HepG2 (cell line): ENCODE measurements at regions not wholly inside any gene's neighbourhood (a gene's known extent, or its start where the extent isn't known, plus 50 kb on each side); places are given as distances from the start of the nearest gene placed in this dataset.

ENCODE experiments used
- CENPT ChIP-seq: sonication (generic); formaldehyde crosslinking; IDR thresholded peaks from 2 replicates; pipeline ENCODE4 v1.8.0; 2022; ENCODE audit warnings: low read depth, mild to moderate bottlenecking, moderate library complexity, missing genetic modification reagents
- DMAP1 ChIP-seq: IDR thresholded peaks from 2 replicates; pipeline ENCODE4 v1.6.1; 2016
- GATAD1 ChIP-seq: IDR thresholded peaks from 2 replicates; pipeline ENCODE4 v1.6.1; 2016; ENCODE audit warnings: missing genetic modification reagents, missing compliant biosample characterization
- PLRG1 ChIP-seq: fragments of 450-650 bp; conservative IDR thresholded peaks from 2 replicates; pipeline ENCODE4 v1.6.1; 2016
- RARG ChIP-seq: sonication (generic); formaldehyde crosslinking; IDR thresholded peaks from 2 replicates; pipeline ENCODE4 v1.4.0; 2020; ENCODE audit warnings: low read depth, mild to moderate bottlenecking, missing genetic modification reagents
- RXRA ChIP-seq: sonication (generic); formaldehyde crosslinking; IDR thresholded peaks from 2 replicates; pipeline ENCODE4 v1.5.1; 2020; ENCODE audit warnings: missing genetic modification reagents
- SAFB2 ChIP-seq: sonication (generic); formaldehyde crosslinking; IDR thresholded peaks from 2 replicates; pipeline ENCODE4 v1.5.1; 2020; ENCODE audit warnings: missing genetic modification reagents, low read depth, mild to moderate bottlenecking, borderline replicate concordance
- SALL1 ChIP-seq: sonication (generic); formaldehyde crosslinking; IDR thresholded peaks from 2 replicates; pipeline ENCODE4 v1.8.0; 2022; ENCODE audit warnings: mild to moderate bottlenecking, missing genetic modification reagents
- TBX3 ChIP-seq: fragments of 450-650 bp; IDR thresholded peaks from 2 replicates; pipeline ENCODE4 v1.6.1; 2017; ENCODE audit warnings: antibody characterized with exemption, mild to moderate bottlenecking, inconsistent platforms, borderline replicate concordance
- THAP11 ChIP-seq: IDR thresholded peaks from 2 replicates; pipeline ENCODE4 v1.6.1; 2016; ENCODE audit warnings: missing biosample characterization, missing genetic modification reagents
- ZNF256 ChIP-seq: sonication (generic); formaldehyde crosslinking; conservative IDR thresholded peaks from 2 replicates; pipeline ENCODE4 v1.4.0; 2020; ENCODE audit warnings: missing genetic modification reagents
- ZNF430 ChIP-seq: sonication (generic); formaldehyde crosslinking; IDR thresholded peaks from 2 replicates; pipeline ENCODE4 v1.9.0; 2021; ENCODE audit warnings: mild to moderate bottlenecking, missing genetic modification reagents
- ZNF839 ChIP-seq: sonication (generic); formaldehyde crosslinking; IDR thresholded peaks from 2 replicates; pipeline ENCODE4 v1.4.0; 2020; ENCODE audit warnings: missing genetic modification reagents, mild to moderate bottlenecking, borderline replicate concordance
- TF ChIP-seq, protein P1 (sequence below): sonication (generic); formaldehyde crosslinking; IDR thresholded peaks from 2 replicates; pipeline ENCODE4 v1.4.0; 2020; ENCODE audit warnings: mild to moderate bottlenecking, missing genetic modification reagents
- TF ChIP-seq, protein P2 (sequence below): sonication (generic); formaldehyde crosslinking; IDR thresholded peaks from 2 replicates; pipeline ENCODE4 v1.4.0; 2020; ENCODE audit warnings: missing genetic modification reagents
- TF ChIP-seq, protein P3 (sequence below): sonication (generic); formaldehyde crosslinking; IDR thresholded peaks from 2 replicates; pipeline ENCODE4 v1.4.0; 2020; ENCODE audit warnings: missing genetic modification reagents, mild to moderate bottlenecking, borderline replicate concordance

DNA sequence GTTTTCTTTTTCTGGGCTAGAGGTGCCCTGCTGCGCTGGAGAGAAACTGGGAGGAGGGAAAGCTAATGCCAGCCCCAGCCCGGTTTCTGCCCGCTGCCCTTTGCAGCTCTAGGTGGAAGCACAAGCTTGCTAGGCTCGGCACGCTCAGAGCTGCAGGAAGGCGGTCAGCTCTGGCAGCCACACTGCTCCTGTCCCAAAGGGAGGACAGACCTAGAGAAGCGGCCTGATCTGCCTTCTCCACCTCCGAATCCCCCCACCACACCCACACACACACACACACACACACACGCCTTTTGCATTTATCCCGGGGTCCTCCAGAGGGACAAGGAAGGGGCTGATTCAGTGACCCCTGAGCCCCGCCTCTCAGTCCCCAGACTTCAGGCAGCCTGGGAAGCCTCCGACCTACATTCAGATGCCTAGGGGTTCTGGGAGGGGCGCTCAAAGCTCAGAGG, 418.1 kb downstream of the SOX9 start (continued):
- TF ChIP-seq, protein P1, sequence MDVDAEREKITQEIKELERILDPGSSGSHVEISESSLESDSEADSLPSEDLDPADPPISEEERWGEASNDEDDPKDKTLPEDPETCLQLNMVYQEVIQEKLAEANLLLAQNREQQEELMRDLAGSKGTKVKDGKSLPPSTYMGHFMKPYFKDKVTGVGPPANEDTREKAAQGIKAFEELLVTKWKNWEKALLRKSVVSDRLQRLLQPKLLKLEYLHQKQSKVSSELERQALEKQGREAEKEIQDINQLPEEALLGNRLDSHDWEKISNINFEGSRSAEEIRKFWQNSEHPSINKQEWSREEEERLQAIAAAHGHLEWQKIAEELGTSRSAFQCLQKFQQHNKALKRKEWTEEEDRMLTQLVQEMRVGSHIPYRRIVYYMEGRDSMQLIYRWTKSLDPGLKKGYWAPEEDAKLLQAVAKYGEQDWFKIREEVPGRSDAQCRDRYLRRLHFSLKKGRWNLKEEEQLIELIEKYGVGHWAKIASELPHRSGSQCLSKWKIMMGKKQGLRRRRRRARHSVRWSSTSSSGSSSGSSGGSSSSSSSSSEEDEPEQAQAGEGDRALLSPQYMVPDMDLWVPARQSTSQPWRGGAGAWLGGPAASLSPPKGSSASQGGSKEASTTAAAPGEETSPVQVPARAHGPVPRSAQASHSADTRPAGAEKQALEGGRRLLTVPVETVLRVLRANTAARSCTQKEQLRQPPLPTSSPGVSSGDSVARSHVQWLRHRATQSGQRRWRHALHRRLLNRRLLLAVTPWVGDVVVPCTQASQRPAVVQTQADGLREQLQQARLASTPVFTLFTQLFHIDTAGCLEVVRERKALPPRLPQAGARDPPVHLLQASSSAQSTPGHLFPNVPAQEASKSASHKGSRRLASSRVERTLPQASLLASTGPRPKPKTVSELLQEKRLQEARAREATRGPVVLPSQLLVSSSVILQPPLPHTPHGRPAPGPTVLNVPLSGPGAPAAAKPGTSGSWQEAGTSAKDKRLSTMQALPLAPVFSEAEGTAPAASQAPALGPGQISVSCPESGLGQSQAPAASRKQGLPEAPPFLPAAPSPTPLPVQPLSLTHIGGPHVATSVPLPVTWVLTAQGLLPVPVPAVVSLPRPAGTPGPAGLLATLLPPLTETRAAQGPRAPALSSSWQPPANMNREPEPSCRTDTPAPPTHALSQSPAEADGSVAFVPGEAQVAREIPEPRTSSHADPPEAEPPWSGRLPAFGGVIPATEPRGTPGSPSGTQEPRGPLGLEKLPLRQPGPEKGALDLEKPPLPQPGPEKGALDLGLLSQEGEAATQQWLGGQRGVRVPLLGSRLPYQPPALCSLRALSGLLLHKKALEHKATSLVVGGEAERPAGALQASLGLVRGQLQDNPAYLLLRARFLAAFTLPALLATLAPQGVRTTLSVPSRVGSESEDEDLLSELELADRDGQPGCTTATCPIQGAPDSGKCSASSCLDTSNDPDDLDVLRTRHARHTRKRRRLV, result 0 out of 2 replicates have a peak, but pooled peaks have one; percentile 3
- TF ChIP-seq, protein P2, sequence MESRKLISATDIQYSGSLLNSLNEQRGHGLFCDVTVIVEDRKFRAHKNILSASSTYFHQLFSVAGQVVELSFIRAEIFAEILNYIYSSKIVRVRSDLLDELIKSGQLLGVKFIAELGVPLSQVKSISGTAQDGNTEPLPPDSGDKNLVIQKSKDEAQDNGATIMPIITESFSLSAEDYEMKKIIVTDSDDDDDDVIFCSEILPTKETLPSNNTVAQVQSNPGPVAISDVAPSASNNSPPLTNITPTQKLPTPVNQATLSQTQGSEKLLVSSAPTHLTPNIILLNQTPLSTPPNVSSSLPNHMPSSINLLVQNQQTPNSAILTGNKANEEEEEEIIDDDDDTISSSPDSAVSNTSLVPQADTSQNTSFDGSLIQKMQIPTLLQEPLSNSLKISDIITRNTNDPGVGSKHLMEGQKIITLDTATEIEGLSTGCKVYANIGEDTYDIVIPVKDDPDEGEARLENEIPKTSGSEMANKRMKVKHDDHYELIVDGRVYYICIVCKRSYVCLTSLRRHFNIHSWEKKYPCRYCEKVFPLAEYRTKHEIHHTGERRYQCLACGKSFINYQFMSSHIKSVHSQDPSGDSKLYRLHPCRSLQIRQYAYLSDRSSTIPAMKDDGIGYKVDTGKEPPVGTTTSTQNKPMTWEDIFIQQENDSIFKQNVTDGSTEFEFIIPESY, result 0 out of 2 replicates have a peak, but pooled peaks have one; percentile 10
- TF ChIP-seq THAP11 (CRISPR knock-in tag), result no peak
- TF ChIP-seq, protein P3, sequence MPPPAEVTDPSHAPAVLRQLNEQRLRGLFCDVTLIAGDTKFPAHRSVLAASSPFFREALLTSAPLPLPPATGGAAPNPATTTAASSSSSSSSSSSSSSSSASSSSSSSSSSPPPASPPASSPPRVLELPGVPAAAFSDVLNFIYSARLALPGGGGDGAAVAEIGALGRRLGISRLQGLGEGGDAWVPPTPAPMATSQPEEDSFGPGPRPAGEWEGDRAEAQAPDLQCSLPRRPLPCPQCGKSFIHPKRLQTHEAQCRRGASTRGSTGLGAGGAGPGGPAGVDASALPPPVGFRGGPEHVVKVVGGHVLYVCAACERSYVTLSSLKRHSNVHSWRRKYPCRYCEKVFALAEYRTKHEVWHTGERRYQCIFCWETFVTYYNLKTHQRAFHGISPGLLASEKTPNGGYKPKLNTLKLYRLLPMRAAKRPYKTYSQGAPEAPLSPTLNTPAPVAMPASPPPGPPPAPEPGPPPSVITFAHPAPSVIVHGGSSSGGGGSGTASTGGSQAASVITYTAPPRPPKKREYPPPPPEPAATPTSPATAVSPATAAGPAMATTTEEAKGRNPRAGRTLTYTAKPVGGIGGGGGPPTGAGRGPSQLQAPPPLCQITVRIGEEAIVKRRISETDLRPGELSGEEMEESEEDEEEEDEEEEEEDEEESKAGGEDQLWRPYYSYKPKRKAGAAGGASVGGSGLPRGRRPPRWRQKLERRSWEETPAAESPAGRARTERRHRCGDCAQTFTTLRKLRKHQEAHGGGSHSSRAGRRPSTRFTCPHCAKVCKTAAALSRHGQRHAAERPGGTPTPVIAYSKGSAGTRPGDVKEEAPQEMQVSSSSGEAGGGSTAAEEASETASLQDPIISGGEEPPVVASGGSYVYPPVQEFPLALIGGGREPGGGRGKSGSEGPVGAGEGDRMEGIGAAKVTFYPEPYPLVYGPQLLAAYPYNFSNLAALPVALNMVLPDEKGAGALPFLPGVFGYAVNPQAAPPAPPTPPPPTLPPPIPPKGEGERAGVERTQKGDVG (CRISPR knock-in tag), result peak; percentile 25; the same call in 1 of the 2 replicates
- no peak for TF ChIP-seq RARG (CRISPR knock-in tag)
- no peak for TF ChIP-seq GATAD1
- 0 out of 2 replicates have a peak, but pooled peaks have one; percentile 15 for TF ChIP-seq SALL1 (CRISPR knock-in tag)
- TF ChIP-seq TBX3, result no peak
- TF ChIP-seq ZNF430 (CRISPR knock-in tag), result 0 out of 2 replicates have a peak, but pooled peaks have one; percentile 26
- TF ChIP-seq SAFB2 (CRISPR knock-in tag), result no peak
- TF ChIP-seq ZNF839 (CRISPR knock-in tag), result no peak
- no peak for TF ChIP-seq PLRG1
- TF ChIP-seq RXRA (CRISPR knock-in tag), result 0 out of 2 replicates have a peak, but pooled peaks have one; percentile 8
- no peak for TF ChIP-seq DMAP1 (CRISPR knock-in tag)
- TF ChIP-seq CENPT (CRISPR knock-in tag), result no peak
- TF ChIP-seq ZNF256, result no peak
